GM21737 (cell line): ENCODE measurements at regions not wholly inside any gene's neighbourhood (a gene's known extent, or its start where the extent isn't known, plus 50 kb on each side); places are given as distances from the start of the nearest gene placed in this dataset.

Experiments
- ATAC-seq: cut with Tn5 transposase; IDR thresholded peaks from one replicate; pipeline ENCODE4 v1.9.1; 2021; ENCODE audit warnings: mild to moderate bottlenecking, moderate library complexity; ENCODE audit not compliant: unreplicated experiment

DNA sequence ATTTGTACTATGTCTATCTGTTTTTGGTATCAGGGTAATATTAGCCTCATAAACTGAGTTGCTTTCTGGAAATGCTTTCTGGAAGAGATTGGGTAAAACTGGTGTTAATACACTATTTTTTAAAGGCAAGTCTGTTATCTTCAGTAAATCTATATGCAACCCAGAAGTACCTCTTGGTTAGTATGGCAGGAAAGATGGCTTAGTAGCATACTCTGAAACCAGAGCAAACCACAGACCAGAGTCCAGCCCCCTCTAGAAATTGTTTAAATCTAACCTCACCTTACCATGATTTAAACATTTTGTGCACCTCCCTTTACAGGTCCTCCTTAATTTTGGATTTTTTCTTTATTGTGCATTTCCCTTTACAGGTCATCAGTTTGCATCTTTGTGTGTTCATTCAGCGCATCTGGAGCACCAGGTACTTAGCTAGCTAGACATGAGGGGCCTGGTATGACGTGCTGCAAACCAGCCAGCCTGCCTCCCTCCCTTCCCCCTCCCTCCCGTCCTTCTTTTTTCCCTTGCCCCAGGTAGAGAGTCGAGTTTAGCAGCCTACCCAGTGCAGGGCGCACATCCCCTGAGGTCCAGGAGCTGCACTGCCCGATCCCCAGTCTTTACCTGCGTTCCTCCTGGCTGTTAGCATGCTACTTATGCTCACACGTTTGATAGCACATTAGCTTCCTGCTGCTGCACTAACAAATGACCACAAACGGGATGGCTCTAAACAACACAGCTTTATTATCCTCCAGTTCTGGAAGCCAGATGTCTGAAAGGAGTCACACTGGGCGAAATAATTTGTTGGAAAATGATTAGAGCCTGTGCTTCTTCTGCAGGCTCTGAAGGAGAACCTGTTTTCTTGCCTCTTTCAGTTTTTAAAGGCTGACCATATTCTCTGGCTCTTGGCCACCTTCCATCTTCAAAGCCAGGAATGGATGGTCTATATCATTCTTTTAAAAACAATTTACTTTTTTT, 299.9 kb upstream of the HABP2 start:
- ATAC-seq = no peak

DNA sequence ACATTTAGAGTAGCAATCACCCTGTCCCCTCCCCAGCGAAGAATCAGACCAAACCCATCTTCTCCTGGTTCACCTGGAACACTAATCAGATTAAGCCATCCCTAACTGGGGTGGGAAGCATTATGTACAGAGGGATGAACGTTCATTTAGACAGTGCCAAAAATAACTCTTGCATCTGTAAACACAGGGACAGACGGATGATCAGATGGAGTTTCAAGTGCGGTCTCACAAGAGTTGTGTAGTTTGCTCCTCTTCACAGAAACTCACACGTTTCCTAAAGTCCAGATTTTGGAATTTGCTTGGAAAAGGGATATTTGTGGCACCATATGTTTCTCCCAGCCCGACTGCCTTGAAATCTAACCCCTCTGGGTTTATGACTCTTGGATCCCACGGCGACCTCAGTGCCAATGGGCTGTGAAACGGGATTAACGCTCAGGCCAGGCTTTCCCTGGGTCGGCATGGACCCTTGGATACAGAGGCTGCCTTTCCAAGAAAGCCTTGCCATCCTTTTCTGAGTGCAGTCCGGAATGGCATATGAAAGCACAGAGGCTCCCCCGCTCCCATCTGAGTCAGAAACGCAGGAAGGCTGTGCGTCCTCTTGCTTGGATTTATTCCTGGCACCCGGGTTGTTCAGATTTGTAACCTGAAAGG, 293.2 kb upstream of the HABP2 start:
- ATAC-seq = no peak

- no peak for ATAC-seq
Observed at GRCh38 chr10:113261161-113261560, 291.7 kb upstream of the HABP2 start.

DNA sequence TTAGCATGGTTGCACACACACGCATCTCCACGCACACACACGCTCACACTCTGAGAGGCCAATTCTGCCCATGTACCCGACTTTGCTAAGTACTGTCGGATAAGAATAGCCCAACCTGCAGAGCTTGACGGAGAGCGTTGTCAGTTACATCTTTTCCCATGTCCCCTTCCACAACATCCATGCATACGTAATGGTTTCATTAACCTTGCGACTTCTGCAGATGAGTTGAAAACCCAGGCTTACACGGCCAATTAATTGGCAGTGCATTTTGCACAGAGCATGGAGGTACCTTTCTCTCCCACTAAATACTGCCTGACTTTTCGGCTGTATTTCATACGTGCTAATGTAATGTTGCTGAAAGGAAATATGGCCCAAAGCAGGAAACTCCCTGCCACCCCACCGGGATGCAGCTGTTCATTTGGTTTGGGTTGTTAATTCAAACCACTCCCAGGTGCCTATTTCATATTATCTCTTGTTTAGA, 291.2 kb upstream of the HABP2 start:
- no peak for ATAC-seq

DNA sequence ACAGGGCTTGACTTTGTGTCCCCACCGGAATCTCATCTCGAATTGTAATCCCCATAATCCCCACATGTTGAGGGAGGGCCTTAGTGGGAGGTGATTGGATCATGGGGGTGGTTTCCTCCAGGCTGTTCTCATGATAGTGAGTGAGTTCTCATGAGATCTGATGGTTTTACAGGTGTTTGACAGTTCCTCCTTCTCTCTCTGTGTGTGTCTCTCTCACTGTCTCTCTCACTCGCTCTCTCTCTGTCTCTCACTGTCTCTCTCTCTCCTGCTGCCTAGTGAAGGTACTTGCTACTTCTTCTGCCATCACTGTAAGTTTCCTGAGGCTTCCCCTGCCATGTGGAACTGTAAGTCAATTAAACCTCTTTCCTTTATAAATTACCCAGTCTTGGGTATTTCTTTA, 289.8 kb upstream of the HABP2 start:
- ATAC-seq = no peak

DNA sequence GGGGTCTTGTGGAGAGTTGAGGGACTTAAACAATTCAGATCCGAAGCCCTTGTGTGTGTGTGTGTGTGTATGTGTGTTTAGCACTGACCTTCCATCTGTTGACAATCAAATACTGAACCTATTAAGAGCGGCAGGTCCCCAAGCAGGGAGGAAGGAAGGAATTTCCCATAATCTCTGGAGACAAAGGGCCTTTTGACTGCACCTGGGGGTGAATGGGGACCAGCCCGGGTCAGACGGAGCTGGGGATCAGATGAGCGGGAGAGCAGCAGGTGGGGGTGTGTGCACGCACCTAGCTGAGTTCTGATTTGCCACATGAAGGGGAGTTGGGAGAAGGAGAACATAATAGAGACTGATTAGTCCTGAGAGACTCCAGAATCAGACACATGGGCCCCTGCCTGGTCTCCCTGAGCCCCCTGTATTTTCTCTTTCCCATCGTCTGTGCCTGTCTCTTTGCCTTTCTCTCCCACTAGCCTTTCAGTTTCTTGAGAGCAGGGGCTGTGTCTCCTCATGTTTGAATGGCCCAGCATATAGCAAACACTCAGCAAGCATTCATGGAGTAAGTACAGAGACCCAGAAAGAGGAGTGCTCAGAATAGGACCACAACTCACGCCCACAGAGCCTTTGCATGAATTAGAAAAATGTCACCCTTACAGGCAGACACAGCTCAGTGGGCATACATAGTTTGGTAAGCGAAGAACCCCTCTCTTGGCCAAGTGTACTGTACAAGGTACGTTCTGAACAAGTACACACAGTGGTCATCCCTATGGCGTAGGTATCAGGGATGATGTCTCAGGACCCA, 288.3 kb upstream of the HABP2 start:
- no peak for ATAC-seq

- no peak for ATAC-seq
Observed at GRCh38 chr10:113266147-113266546, 286.7 kb upstream of the HABP2 start.

DNA sequence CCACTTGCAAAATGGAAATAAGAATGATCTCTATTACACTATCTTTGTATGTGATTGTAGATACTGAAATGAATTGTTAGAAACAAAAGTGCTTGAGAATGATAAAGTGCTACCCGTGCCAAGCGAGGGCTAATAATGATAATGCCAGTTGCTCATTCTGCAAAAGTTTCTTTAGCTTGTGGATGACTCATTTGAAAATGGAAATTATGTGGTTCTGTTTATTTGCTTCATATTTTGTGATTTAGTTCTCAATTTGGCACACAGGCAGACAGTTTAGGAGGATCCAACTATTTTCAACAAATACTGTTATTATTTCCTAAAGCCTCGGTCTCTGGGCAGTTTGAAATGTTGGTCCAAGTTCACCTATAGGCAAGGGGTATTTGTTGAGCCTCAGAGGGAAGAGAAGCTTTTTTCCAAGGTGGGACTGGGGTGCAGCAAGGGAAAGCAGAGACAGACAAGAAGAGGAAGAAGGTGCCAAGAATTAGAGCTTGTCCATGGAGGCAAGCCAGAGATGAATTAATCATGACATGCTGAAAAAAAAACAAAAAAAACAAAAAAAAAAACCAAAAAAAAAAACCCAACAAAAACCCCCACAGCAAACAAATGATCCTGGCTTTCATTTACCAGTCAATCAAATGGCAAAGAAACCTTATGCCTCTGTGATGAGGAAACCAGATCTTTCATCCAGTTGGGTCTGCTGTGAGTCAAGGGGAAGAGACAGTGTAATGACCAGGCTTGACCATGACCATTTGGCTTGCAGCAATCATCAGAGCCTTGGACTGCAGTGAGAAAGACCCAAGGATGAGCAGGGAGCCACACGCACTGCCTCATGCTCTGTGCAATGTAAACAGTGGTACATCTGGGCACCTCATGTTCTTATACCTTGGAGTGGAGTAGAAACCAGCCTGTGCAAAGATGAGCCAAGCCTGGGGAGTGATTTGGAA, 285.0 kb upstream of the HABP2 start:
- no peak for ATAC-seq

- no peak for ATAC-seq
Observed at GRCh38 chr10:113269333-113269732, 283.5 kb upstream of the HABP2 start.

DNA sequence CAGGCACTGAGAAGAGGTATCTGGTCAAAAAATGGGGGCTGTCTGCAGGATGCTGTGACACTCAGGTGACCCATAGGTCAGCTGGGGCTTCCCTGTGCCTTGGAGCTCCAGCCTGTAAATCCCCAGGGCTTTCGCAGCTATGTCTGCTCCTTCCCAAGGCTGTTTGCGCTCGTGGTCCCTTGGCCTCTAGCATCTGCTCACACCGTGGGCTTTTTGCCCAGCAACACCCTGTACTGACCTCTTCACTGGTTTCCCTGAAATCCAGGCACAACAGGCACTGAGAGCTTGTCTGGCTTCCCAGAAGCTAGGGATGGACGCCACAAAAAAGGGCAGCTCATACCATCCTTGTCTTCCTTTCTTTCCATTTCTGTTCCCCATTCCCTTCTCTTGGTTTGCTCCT, 280.3 kb upstream of the HABP2 start:
- ATAC-seq = no peak

GRCh38 chr10:113273181-113274163, 279.4 kb upstream of the HABP2 start:
- ATAC-seq = no peak

- no peak for ATAC-seq
Observed at GRCh38 chr10:113274176-113274829, 278.6 kb upstream of the HABP2 start.

GRCh38 chr10:113278221-113278620, 274.6 kb upstream of the HABP2 start:
- no peak for ATAC-seq

GRCh38 chr10:113278664-113279063, 274.2 kb upstream of the HABP2 start:
- no peak for ATAC-seq

DNA sequence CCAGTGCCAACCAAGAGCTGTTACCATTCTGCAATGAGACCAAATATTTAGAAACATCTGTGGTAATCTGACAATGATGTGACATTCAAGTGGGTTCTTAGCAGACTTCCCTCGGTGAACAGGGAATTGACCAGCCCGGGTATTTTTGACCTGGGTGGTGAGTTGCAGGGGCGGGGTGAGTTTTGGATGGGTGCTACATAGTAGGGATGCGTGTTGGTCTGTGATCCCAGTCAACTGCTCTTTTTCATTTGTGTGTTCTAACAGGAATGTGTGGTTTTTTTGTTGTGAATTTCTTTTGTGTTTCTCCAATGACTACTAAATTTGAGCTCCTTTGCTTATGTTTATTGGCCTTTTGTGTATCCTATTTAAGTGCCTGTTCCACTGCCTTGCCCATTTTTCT, 273.6 kb upstream of the HABP2 start:
- no peak for ATAC-seq

- no peak for ATAC-seq
Observed at GRCh38 chr10:113282564-113282963, 270.3 kb upstream of the HABP2 start.

DNA sequence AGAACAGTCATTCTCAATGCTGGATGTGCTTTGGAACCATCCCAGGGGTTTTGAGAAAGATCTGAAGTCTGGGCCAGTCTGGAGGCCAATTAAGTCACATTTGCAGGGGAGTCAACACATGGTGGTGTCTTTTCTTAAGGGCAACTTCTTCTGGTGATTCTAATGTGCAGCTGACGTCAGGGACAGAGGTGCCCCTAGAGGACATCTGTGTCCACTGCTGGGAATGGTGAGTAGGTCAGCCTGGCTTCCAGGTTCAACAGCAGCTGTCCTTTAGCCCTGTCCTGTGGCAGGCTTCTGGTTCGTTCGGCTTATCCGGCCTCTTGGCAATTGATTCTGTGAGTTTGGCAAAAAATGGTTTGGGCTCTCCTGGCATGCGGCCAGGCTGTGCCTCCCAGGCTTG, 269.7 kb upstream of the HABP2 start:
- ATAC-seq = no peak

DNA sequence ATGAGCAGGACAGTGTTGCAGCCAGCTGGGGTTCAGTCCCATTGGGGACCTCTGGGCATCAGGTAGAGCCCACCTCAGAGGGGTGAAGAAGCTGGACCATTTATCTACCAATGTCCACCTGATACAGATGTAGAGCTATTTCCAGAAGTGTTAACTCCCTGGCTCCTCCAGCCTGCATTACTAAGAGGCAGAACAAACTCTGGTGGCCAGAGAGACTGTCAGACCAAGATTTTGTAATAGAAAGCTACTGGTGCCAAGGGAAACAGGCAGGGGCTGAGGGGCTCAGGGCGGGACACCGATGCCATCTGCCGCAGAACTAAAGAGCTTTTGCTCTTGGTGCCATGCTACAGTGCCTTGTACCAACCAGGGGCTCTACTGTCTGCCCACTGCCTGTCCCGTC, 268.2 kb upstream of the HABP2 start:
- ATAC-seq = no peak

GRCh38 chr10:113285305-113285704, 267.5 kb upstream of the HABP2 start:
- no peak for ATAC-seq
